Upper lobe of left lung (tissue), 6 donors: ENCODE measurements at regions not wholly inside any gene's neighbourhood (a gene's known extent, or its start where the extent isn't known, plus 50 kb on each side); places are given as distances from the start of the nearest gene placed in this dataset.

Experiments used
- ATAC-seq, 2 donors: fragments of 200-7000 bp; cut with Tn5 transposase; one replicate each; pipeline ENCODE4 v1.9.1; 2022; ENCODE audit warnings: mild to moderate bottlenecking in 2 of 2, moderate library complexity in 2 of 2; ENCODE audit not compliant: low FRiP score in 2 of 2
- DNase-seq, 2 donors: peaks; one replicate each; pipeline ENCODE4 v3.0.0-alpha.2; 2019 to 2020
- H3K27ac ChIP-seq, 4 donors: fragments of 200-600 bp; sonication (generic); one replicate each; pipeline ENCODE4 v1.5.1; 2016 to 2019
- H3K27me3 ChIP-seq, 4 donors: fragments of 200-600 bp; sonication (generic); one replicate each; pipeline ENCODE4 v1.5.1; 2017 to 2019
- H3K36me3 ChIP-seq, 4 donors: fragments of 200-600 bp; sonication (generic); one replicate each; pipeline ENCODE4 v1.5.1; 2016 to 2019
- H3K4me1 ChIP-seq, 4 donors: fragments of 200-600 bp; sonication (generic); one replicate each; pipeline ENCODE4 v1.5.1; 2018 to 2019
- H3K4me3 ChIP-seq, 4 donors: fragments of 200-600 bp; sonication (generic); one replicate each; pipeline ENCODE4 v1.5.1; 2017 to 2019; ENCODE audit warnings: mild to moderate bottlenecking in 2 of 4, moderate library complexity in 1 of 4
- H3K9me3 ChIP-seq, 4 donors: fragments of 200-600 bp; sonication (generic); one replicate each; pipeline ENCODE4 v1.5.1; 2018 to 2019
- CTCF ChIP-seq, 6 experiments: fragments of 450-650 bp in 4 of 6; fragments of 200-600 bp in 2 of 6; sonication (generic) in 2 of 6; IDR thresholded peaks; one replicate each; pipeline ENCODE4 v1.5.1; 2016 to 2019; ENCODE audit warnings: antibody characterized with exemption in 6 of 6
- EP300 ChIP-seq, 4 donors: sonication (generic); formaldehyde crosslinking; IDR thresholded peaks; one replicate each; pipeline ENCODE4 v1.5.1; 2017; ENCODE audit warnings: antibody characterized with exemption in 4 of 4, control low read depth in 2 of 4
- POLR2A ChIP-seq, 4 donors: fragments of 450-650 bp; IDR thresholded peaks; one replicate each; pipeline ENCODE4 v1.5.1; 2016 to 2017; ENCODE audit warnings: antibody characterized with exemption in 4 of 4, mild to moderate bottlenecking in 2 of 4
- POLR2AphosphoS5 ChIP-seq, 2 donors: sonication (generic); formaldehyde crosslinking; IDR thresholded peaks; one replicate each; pipeline ENCODE4 v1.5.1; 2017; ENCODE audit warnings: antibody characterized with exemption in 2 of 2
- WGBS, 2 donors: methylation state at CpG; one replicate each; pipeline ENCODE4 v1.1.5; 2017 to 2018; 5-methylcytosine and 5-hydroxymethylcytosine counted together
- donor health status: DM: no; HTN: no; CAD: no; lungs with moderate emphysema.
- donor health status: DM: no; HTN: yes; CAD: no; lungs with severe emphysema.

DNA sequence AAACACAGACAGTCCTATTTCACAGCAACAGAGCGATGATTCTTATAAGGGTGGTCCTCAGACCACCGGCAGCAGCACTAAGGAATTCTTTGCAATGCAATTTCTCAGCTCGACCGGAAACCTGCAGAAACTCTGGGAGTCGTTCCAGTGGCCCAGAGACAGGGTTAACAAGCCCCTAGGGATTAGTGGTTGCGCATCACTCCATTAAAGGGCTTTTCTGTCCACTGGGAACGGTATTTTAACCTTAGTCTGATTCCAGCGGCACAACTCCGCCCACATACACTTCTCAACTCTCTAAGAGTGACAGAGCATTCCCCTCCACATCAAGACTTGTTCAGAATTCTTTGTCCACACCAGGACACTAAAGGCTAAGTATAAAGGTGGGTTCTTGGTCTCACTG is 341.5 kb downstream of the TFAP2A start:
- H3K4me3 ChIP-seq: no peak overlapping the region
- H3K36me3 ChIP-seq: no peaks in the 10 kb centered on the region
- H3K27ac ChIP-seq: no peak overlapping the region
- H3K9me3 ChIP-seq: no peaks in the 10 kb centered on the region
- 83 to 88% methylated on average over 9 of the region's 9 CpGs for WGBS, 2 donors
- H3K27me3 ChIP-seq: no peaks in the 10 kb centered on the region
- no peaks in the 10 kb centered on the region for H3K4me1 ChIP-seq
- no peak for TF ChIP-seq POLR2A (IDR thresholded peaks at IDR 0.05)
- no peak for TF ChIP-seq EP300 (IDR thresholded peaks at IDR 0.05)
- TF ChIP-seq POLR2AphosphoS5 (IDR thresholded peaks at IDR 0.05): no peak
- TF ChIP-seq CTCF (IDR thresholded peaks at IDR 0.05): no peak
- no peak for DNase-seq
- ATAC-seq: no peak

- Histone ChIP-seq H3K36me3 (no peaks in the 10 kb centered on the region), H3K27me3 (no peaks in the 10 kb centered on the region), H3K4me1 (no peaks in the 10 kb centered on the region), H3K4me3 (no peak overlapping the region), H3K9me3 (no peaks in the 10 kb centered on the region), H3K27ac (no peak overlapping the region)
- ATAC-seq (no peak), DNase-seq (no peak)
- 78 to 86% methylated on average over 5 of the region's 5 CpGs for WGBS, 2 donors
- TF ChIP-seq POLR2A (IDR thresholded peaks at IDR 0.05) (no peak), POLR2AphosphoS5 (IDR thresholded peaks at IDR 0.05) (no peak), EP300 (IDR thresholded peaks at IDR 0.05) (no peak), CTCF (IDR thresholded peaks at IDR 0.05) (no peak)
Observed at GRCh38 chr6:10071631-10072220, 343.1 kb downstream of the TFAP2A start.

DNA sequence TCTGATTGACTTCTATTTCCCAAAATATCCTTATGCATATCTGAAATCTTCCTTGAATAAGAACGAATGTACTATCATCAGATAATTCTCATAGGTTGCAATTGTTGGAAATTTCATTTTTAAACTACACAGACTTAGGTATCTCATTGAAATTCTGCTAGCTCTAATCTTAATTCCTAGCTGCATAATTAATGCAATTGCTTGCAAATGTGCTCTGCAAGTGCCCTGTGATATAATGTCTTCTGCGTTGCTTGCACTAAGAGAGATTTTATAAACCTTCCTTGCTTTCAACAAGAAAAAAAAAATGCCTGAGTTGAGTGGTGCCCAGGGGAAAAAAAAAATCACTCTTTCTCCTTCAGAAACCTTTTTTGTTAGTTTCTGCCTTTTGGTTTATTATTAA is 354.9 kb downstream of the TFAP2A start:
- no peak for ATAC-seq
- Histone ChIP-seq H3K27me3 (no peaks in the 10 kb centered on the region), H3K4me1 (no peaks in the 10 kb centered on the region), H3K9me3 (no peaks in the 10 kb centered on the region), H3K4me3 (no peak overlapping the region), H3K27ac (no peak overlapping the region), H3K36me3 (no peaks in the 10 kb centered on the region)
- 56 to 70% methylated on average over 2 of the region's 2 CpGs for WGBS, 2 donors
- no peak for TF ChIP-seq POLR2A (IDR thresholded peaks at IDR 0.05)
- no peak for TF ChIP-seq CTCF (IDR thresholded peaks at IDR 0.05)
- no peak for TF ChIP-seq POLR2AphosphoS5 (IDR thresholded peaks at IDR 0.05)
- TF ChIP-seq EP300 (IDR thresholded peaks at IDR 0.05): no peak
- no peak for DNase-seq

GRCh38 chr6:10054672-10055071 is 360.2 kb downstream of the TFAP2A start:
- ATAC-seq (no peak), DNase-seq (no peak)
- TF ChIP-seq POLR2A (IDR thresholded peaks at IDR 0.05): no peak
- TF ChIP-seq CTCF (IDR thresholded peaks at IDR 0.05): no peak
- TF ChIP-seq POLR2AphosphoS5 (IDR thresholded peaks at IDR 0.05): no peak
- no peak for TF ChIP-seq EP300 (IDR thresholded peaks at IDR 0.05)
- Histone ChIP-seq H3K27me3 (no peaks in the 10 kb centered on the region), H3K4me1 (no peaks in the 10 kb centered on the region), H3K36me3 (no peaks in the 10 kb centered on the region), H3K27ac (no peak overlapping the region), H3K4me3 (no peak overlapping the region), H3K9me3 (peaks cover 0 to 7% (median 3%) of the 10 kb centered on the region in 4 donors)

DNA sequence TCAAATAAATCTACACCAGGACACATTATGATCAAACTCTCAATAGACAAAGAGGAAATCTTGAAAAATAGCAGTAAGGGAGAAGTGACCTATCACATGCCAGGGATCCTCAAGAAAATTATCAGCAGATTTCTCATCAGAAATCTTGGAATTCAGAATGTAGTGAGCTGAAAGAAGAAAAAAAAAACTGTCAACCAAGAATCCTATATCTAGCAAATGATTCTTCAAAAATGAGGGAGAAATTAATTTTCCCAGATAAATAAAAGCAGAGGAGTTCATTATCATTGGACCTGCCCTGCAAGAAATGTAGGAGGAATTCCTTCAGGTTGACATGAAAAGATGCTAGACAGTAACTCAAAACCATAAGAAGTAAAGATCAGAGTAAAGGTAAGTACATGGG is 363.6 kb downstream of the TFAP2A start:
- no peak for DNase-seq
- Histone ChIP-seq H3K36me3 (no peaks in the 10 kb centered on the region), H3K9me3 (peaks cover 0 to 7% (median 3%) of the 10 kb centered on the region in 4 donors), H3K27me3 (no peaks in the 10 kb centered on the region), H3K4me3 (no peak overlapping the region), H3K27ac (no peak overlapping the region), H3K4me1 (no peaks in the 10 kb centered on the region)
- TF ChIP-seq POLR2A (IDR thresholded peaks at IDR 0.05) (no peak), CTCF (IDR thresholded peaks at IDR 0.05) (no peak), POLR2AphosphoS5 (IDR thresholded peaks at IDR 0.05) (no peak), EP300 (IDR thresholded peaks at IDR 0.05) (no peak)
- no peak for ATAC-seq
